SK-N-MC (cell line): ENCODE measurements at regions not wholly inside any gene's neighbourhood (a gene's known extent, or its start where the extent isn't known, plus 50 kb on each side); places are given as distances from the start of the nearest gene placed in this dataset.

Source experiments
- EZH2 ChIP-seq: fragments of 200-600 bp; sonication (generic); IDR thresholded peaks from one replicate; pipeline ENCODE4 v1.6.1; 2017; ENCODE audit warnings: antibody characterized with exemption
- FOXP2 ChIP-seq: optimal IDR thresholded peaks from 2 replicates; pipeline ENCODE3; 2011; ENCODE audit warnings: mild to moderate bottlenecking, moderate library complexity; ENCODE audit not compliant: insufficient read depth; ENCODE audit errors: extremely low read length, control extremely low read depth
- POLR2AphosphoS5 ChIP-seq: IDR thresholded peaks from 2 replicates; pipeline ENCODE4 v1.6.1; 2012; ENCODE audit warnings: mild to moderate bottlenecking, low read depth, low read length, borderline replicate concordance

GRCh38 chr2:150383587-150383986, 103.9 kb downstream of the RND3 start:
- TF ChIP-seq EZH2 (no peak), POLR2AphosphoS5 (no peak), FOXP2 (no peak)
